22Rv1 (cell line): ENCODE measurements at regions not wholly inside any gene's neighbourhood (a gene's known extent, or its start where the extent isn't known, plus 50 kb on each side); places are given as distances from the start of the nearest gene placed in this dataset.

Source experiments
- H3K27ac ChIP-seq: fragments of 450-650 bp; 2 replicates; pipeline ENCODE4 v1.5.1; 2017
- ZFX ChIP-seq: fragments of 450-650 bp; IDR thresholded peaks from 2 replicates; pipeline ENCODE4 v1.6.1; 2017; ENCODE audit warnings: antibody characterized with exemption, borderline replicate concordance
- TF ChIP-seq, protein P1 (sequence below): fragments of 450-650 bp; IDR thresholded peaks from 2 replicates; pipeline ENCODE4 v1.5.1; 2017; ENCODE audit warnings: mild to moderate bottlenecking

- no peak for TF ChIP-seq ZFX
- TF ChIP-seq, protein P1, sequence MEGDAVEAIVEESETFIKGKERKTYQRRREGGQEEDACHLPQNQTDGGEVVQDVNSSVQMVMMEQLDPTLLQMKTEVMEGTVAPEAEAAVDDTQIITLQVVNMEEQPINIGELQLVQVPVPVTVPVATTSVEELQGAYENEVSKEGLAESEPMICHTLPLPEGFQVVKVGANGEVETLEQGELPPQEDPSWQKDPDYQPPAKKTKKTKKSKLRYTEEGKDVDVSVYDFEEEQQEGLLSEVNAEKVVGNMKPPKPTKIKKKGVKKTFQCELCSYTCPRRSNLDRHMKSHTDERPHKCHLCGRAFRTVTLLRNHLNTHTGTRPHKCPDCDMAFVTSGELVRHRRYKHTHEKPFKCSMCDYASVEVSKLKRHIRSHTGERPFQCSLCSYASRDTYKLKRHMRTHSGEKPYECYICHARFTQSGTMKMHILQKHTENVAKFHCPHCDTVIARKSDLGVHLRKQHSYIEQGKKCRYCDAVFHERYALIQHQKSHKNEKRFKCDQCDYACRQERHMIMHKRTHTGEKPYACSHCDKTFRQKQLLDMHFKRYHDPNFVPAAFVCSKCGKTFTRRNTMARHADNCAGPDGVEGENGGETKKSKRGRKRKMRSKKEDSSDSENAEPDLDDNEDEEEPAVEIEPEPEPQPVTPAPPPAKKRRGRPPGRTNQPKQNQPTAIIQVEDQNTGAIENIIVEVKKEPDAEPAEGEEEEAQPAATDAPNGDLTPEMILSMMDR = no peak
- no peak overlapping the region for H3K27ac ChIP-seq
These were observed 201.6 kb downstream of the IGSF11 start for GRCh38 chr3:118833075-118833474.

DNA sequence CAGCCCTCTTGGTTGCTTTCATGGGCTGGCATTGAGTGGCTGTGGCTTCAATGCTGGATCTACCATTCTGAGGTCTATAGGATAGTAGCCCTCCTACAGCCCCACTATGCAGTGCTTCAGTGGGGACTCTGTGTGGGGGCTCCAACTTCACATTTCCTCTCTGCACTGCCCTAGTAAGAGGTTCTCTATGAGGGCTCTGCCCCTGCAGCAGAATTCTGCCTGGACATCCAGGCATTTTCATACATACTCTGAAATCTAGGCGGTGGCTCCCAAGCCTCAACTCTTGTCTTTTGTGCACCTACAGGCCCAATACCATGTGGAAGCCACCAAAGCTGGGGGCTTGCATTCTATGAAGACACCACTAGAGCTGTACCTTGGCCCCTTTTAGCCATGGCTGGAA is 195.8 kb downstream of the IGSF11 start:
- H3K27ac ChIP-seq = no peak overlapping the region
- no peak for TF ChIP-seq ZFX
- TF ChIP-seq, protein P1 = no peak

GRCh38 chr3:118842147-118842863 is 192.3 kb downstream of the IGSF11 start:
- no peak overlapping the region for H3K27ac ChIP-seq
- no peak for TF ChIP-seq ZFX

DNA sequence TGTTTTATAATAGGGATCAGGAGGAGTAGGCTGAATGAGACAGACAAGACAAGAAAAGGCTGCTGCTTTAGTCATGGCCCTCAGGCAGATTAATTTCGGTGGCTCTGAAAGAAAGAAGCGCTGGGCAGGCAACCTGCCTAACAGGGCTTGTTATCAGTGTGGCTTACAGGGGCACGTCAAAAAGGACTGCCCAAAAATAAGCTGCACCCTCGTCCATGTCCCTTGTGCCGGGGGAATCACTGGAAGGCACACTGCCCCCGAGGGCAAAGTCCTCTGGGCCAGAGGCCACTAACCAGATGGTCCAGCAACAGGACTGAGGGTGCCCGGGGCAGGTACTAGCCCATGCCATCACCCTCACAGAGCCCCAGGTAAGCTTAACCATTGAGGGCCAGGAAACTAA is 188.5 kb downstream of the IGSF11 start:
- TF ChIP-seq ZFX = no peak
- TF ChIP-seq, protein P1 = no peak
- H3K27ac ChIP-seq = no peak overlapping the region
